ENCODE measurements at regions not wholly inside any gene's neighbourhood (a gene's known extent, or its start where the extent isn't known, plus 50 kb on each side); places are given as distances from the start of the nearest gene placed in this dataset.

DNA sequence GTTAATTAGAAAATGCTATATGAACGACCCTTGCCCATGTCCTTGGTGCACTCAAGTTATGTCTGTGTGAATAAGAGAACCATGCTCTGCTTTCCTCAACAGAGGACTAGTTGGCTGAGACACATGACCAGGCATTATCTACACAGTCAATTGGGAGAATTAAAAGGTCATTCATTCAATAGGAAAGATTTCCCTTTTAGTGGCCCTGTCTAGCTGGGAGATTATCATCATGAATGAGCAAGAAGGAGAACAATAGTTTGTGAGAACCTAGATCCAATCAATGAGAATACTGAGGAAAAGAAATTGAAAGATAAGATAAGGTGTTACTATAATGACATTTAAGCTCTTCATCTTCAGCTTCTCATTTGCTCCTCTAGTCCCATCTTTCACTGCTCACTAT, 1033.4 kb upstream of the LCORL start:
- intact Hi-C loops (cut with DNase I) = no loop called here
- ATAC-seq = no peak
- no peaks in the 10 kb centered on the region for H3K4me1 ChIP-seq
- no peak for DNase-seq
- H3K4me3 ChIP-seq = no peak overlapping the region
- WGBS, 2 donors = 41 to 68% methylated on average over 1 of the region's 1 CpG
- no peak for TF ChIP-seq CTCF (IDR thresholded peaks at IDR 0.05)
- H3K27me3 ChIP-seq = no peaks in the 10 kb centered on the region
- FAIRE-seq = no peak
- no peak overlapping the region for H3K27ac ChIP-seq
- no peaks in the 10 kb centered on the region for H3K36me3 ChIP-seq
- H3K9me3 ChIP-seq = no peaks in the 10 kb centered on the region

- no peaks in the 10 kb centered on the region for H3K4me1 ChIP-seq
- no peak for TF ChIP-seq CTCF (IDR thresholded peaks at IDR 0.05)
- DNase-seq = no peak
- no peaks in the 10 kb centered on the region for H3K9me3 ChIP-seq
- H3K27me3 ChIP-seq = no peaks in the 10 kb centered on the region
- no peak overlapping the region for H3K4me3 ChIP-seq
- H3K27ac ChIP-seq = no peak overlapping the region
- intact Hi-C loops (cut with DNase I) = no loop called here
- H3K36me3 ChIP-seq = no peaks in the 10 kb centered on the region
- 58 to 67% methylated on average over 5 of the region's 5 CpGs for WGBS, 2 donors
- no peak for ATAC-seq
- FAIRE-seq = no peak
Measured at GRCh38 chr4:19051831-19052230, 1030.3 kb upstream of the LCORL start.

DNA sequence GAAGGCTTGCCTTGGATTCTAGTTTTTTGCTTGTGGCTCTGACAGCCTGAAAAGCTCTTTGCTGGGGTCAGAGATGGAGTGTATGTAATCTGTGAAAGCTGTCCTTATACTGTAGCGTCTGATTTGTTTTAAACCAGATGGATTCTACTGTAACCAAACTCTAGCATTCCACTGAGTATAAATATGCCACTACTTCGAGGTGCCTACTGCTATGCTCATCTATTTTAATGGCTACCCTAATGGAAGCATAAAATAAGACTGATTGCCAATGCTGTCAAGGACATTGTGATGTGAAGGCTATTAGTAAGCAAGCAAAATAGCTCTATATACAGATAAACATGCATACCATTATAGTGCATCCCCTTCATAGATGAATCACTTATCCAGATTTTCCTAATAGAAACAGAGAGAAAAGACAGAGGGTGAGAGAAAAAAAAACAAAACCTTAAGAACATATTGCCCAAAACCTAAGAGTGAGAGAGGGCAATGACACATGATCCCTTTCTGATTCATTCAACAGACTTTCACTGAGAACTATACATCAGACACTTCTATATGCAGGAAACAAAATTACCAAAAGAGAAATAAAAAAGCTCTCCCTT, 1025.8 kb upstream of the LCORL start:
- no peak for TF ChIP-seq CTCF (IDR thresholded peaks at IDR 0.05)

DNA sequence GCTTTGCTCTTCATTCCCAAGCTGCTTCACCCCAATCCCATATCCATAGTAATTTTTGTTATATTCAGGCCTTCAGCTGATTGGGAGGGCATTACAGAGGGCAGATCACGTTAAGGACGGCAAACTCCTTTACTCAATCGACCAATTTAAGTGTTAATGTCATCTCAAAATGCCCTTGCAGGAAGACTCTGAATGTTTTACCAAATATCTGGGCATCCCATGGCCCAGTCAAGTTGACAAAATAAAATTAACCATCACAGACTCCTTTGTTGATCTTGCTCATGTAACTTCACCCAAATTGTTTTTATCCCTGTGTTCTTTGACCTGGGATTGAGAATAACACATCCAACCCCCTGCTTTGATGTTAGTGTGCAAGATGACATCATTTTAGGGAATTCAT, 1018.3 kb upstream of the LCORL start:
- 50 to 76% methylated on average over 3 of the region's 3 CpGs for WGBS, 2 donors
- H3K27me3 ChIP-seq = no peaks in the 10 kb centered on the region
- H3K4me3 ChIP-seq = no peak overlapping the region
- H3K27ac ChIP-seq = no peak overlapping the region
- intact Hi-C loops (cut with DNase I) = no loop called here
- no peak for ATAC-seq
- TF ChIP-seq CTCF (IDR thresholded peaks at IDR 0.05) = no peak
- H3K4me1 ChIP-seq = no peaks in the 10 kb centered on the region
- no peak for FAIRE-seq
- no peak for DNase-seq
- H3K9me3 ChIP-seq = no peaks in the 10 kb centered on the region
- H3K36me3 ChIP-seq = no peaks in the 10 kb centered on the region

More for the DNA sequence above, 1025.8 kb upstream of the LCORL start:
- no peak overlapping the region for H3K4me3 ChIP-seq
- H3K9me3 ChIP-seq = no peaks in the 10 kb centered on the region
- FAIRE-seq = no peak
- no peaks in the 10 kb centered on the region for H3K36me3 ChIP-seq
- no peak overlapping the region for H3K27ac ChIP-seq
- DNase-seq = no peak
- no peak for ATAC-seq
- whole genome bisulfite sequencing, 2 donors = 52 to 53% methylated on average over 2 of the region's 2 CpGs
- H3K27me3 ChIP-seq = no peaks in the 10 kb centered on the region
- intact Hi-C loops (cut with DNase I) = no loop called here
- H3K4me1 ChIP-seq = no peaks in the 10 kb centered on the region

DNA sequence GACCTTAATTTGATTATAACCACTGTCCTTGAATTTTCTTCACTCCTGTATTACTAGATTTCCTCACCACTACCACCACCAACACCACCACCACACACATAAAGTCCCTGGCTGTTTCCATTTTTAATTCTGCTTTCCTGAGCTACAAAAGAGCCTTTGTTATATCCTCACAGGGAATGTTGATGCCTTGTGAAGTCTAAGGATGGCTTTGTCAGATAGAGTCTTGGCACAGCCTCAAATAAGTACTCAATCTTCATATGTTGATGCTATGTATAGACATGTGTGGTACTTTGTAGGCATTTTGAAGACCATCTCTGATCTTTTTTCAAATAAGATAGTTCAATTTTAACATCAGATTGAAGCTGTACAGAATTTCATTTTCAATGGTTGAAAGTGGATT, 1016.7 kb upstream of the LCORL start:
- H3K4me3 ChIP-seq = no peak overlapping the region
- DNase-seq (no peak), FAIRE-seq (no peak), ATAC-seq (no peak)
- no peaks in the 10 kb centered on the region for H3K9me3 ChIP-seq
- no peak for TF ChIP-seq CTCF (IDR thresholded peaks at IDR 0.05)
- H3K27ac ChIP-seq = no peak overlapping the region
- no peaks in the 10 kb centered on the region for H3K36me3 ChIP-seq
- H3K27me3 ChIP-seq = no peaks in the 10 kb centered on the region
- no peaks in the 10 kb centered on the region for H3K4me1 ChIP-seq
- intact Hi-C loops (cut with DNase I) = no loop called here
